Lower lobe of right lung (tissue), 2 donors: ENCODE measurements at regions not wholly inside any gene's neighbourhood (a gene's known extent, or its start where the extent isn't known, plus 50 kb on each side); places are given as distances from the start of the nearest gene placed in this dataset.

Source experiments
- ATAC-seq, 2 donors: fragments of 200-7000 bp; cut with Tn5 transposase; one replicate each; pipeline ENCODE4 v1.9.1; 2020 to 2022; ENCODE audit warnings: mild to moderate bottlenecking in 2 of 2, moderate library complexity in 2 of 2
- DNase-seq: peaks from one replicate; pipeline ENCODE4 v3.0.0-alpha.2; 2020
- H3K27ac ChIP-seq: fragments of 200-600 bp; one replicate; pipeline ENCODE4 v1.8.0; 2022
- H3K27me3 ChIP-seq: fragments of 200-600 bp; one replicate; pipeline ENCODE4 v1.8.0; 2022; ENCODE audit warnings: low read depth
- H3K36me3 ChIP-seq: fragments of 200-600 bp; one replicate; pipeline ENCODE4 v1.8.0; 2022; ENCODE audit warnings: mild to moderate bottlenecking
- H3K4me1 ChIP-seq: fragments of 200-600 bp; one replicate; pipeline ENCODE4 v1.8.0; 2022
- H3K4me3 ChIP-seq: fragments of 200-600 bp; one replicate; pipeline ENCODE4 v1.8.0; 2022; ENCODE audit warnings: mild to moderate bottlenecking
- H3K9me3 ChIP-seq: fragments of 200-600 bp; one replicate; pipeline ENCODE4 v1.8.0; 2022
- CTCF ChIP-seq: fragments of 200-600 bp; IDR thresholded peaks from one replicate; pipeline ENCODE4 v1.8.0; 2022; ENCODE audit warnings: antibody characterized with exemption, mild to moderate bottlenecking
- intact Hi-C: fragments of 100-400 bp; cut with DNase I; formaldehyde crosslinking; loops from one replicate; pipeline ENCODE4 v1.11.0; 2022
- donor health status: DM: no; HTN: yes; CAD: no; lungs with severe emphysema.

GRCh38 chr2:133986081-133986837 is 267.6 kb upstream of the MGAT5 start:
- intact Hi-C loops = no loop called here
- Histone ChIP-seq H3K36me3 (no peaks in the 10 kb centered on the region), H3K9me3 (no peaks in the 10 kb centered on the region), H3K27me3 (no peaks in the 10 kb centered on the region), H3K4me3 (no peak overlapping the region), H3K27ac (no peak overlapping the region), H3K4me1 (no peaks in the 10 kb centered on the region)
- ATAC-seq (no peak), DNase-seq (no peak)
- no peak for TF ChIP-seq CTCF

GRCh38 chr2:133986881-133987795 is 266.7 kb upstream of the MGAT5 start:
- no peak for ATAC-seq
- no peaks in the 10 kb centered on the region for H3K4me1 ChIP-seq
- no peak overlapping the region for H3K4me3 ChIP-seq
- TF ChIP-seq CTCF = no peak
- H3K27ac ChIP-seq = no peak overlapping the region
- no peaks in the 10 kb centered on the region for H3K9me3 ChIP-seq
- no peak for DNase-seq
- intact Hi-C loops = no loop called here
- no peaks in the 10 kb centered on the region for H3K27me3 ChIP-seq
- no peaks in the 10 kb centered on the region for H3K36me3 ChIP-seq

GRCh38 chr2:133988316-133988891 is 265.5 kb upstream of the MGAT5 start:
- H3K9me3 ChIP-seq = no peaks in the 10 kb centered on the region
- intact Hi-C loops = no loop called here
- no peak for TF ChIP-seq CTCF
- DNase-seq (no peak), ATAC-seq (no peak)
- H3K27ac ChIP-seq = no peak overlapping the region
- H3K4me1 ChIP-seq = no peaks in the 10 kb centered on the region
- no peaks in the 10 kb centered on the region for H3K36me3 ChIP-seq
- no peaks in the 10 kb centered on the region for H3K27me3 ChIP-seq
- no peak overlapping the region for H3K4me3 ChIP-seq

DNA sequence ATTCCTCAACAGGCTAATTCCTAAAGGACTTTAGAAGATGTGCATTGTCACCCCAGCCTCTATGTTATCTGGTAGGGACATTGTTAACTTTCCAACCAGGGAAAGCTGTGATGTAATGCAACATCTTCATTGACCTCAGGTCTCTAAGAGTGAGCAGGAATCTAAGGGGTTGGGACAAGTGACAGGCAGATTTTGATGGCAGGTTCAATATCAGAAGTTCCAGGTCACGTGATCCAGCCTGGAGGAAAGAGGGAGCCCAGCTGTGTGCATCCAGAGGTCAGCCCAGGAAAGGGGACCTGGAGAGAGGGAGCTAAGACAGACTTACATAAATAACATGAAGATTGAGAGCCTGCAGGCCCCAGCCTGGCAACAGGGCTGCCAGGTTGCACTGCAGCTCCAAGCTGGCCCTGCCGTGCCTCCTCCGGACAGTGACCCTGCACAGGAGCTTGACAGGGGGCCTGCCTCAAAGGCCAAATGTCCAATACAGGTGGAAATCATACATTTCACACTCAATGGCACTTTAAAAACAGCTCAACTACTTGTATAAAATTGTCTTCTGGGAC is 262.2 kb upstream of the MGAT5 start:
- no peak for TF ChIP-seq CTCF
- DNase-seq (no peak), ATAC-seq (no peak)
- H3K27ac ChIP-seq = no peak overlapping the region
- H3K27me3 ChIP-seq = no peaks in the 10 kb centered on the region
- H3K36me3 ChIP-seq = no peaks in the 10 kb centered on the region
- H3K9me3 ChIP-seq = no peaks in the 10 kb centered on the region
- no peak overlapping the region for H3K4me3 ChIP-seq
- intact Hi-C loops = no loop called here
- H3K4me1 ChIP-seq = no peaks in the 10 kb centered on the region

DNA sequence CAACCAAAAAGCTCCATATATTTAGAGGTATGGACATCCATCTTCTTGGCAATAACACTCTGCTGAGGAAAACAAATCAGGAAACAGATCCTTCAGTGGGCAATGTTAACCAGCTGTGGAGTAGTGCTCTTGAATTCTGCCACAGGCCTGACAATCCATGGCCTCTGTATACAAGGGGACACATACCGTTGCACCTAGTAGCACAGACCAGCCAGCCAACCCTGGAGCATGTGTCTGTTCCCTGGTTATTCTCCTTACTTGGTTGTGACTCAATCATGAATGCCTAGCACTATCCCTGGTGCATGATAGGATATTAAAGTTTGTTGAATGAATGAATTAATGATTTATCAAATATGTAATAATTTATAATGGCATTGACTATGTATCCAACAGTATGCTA is 261.4 kb upstream of the MGAT5 start:
- H3K4me1 ChIP-seq = no peaks in the 10 kb centered on the region
- H3K27me3 ChIP-seq = no peaks in the 10 kb centered on the region
- no peak overlapping the region for H3K4me3 ChIP-seq
- ATAC-seq (no peak), DNase-seq (no peak)
- intact Hi-C loops = no loop called here
- no peaks in the 10 kb centered on the region for H3K36me3 ChIP-seq
- H3K27ac ChIP-seq = no peak overlapping the region
- no peak for TF ChIP-seq CTCF
- no peaks in the 10 kb centered on the region for H3K9me3 ChIP-seq
